K562 (cell line): ENCODE measurements at regions not wholly inside any gene's neighbourhood (a gene's known extent, or its start where the extent isn't known, plus 50 kb on each side); places are given as distances from the start of the nearest gene placed in this dataset.

Experiments used
- ESRRA ChIP-seq: fragments of 450-650 bp; IDR thresholded peaks from 2 replicates; pipeline ENCODE4 v1.6.1; 2014; ENCODE audit warnings: low read depth, mild to moderate bottlenecking, moderate library complexity, borderline replicate concordance
- FOSL1 ChIP-seq: fragments of 200-800 bp; sonication (Bioruptor generic); conservative IDR thresholded peaks from 2 replicates; pipeline ENCODE4 v1.6.1; 2016; ENCODE audit warnings: missing genetic modification characterization, missing compliant biosample characterization
- GABPB1 ChIP-seq: sonication (generic); formaldehyde crosslinking; IDR thresholded peaks from 2 replicates; pipeline ENCODE4 v1.8.0; 2022; ENCODE audit warnings: mild to moderate bottlenecking, missing genetic modification reagents
- HDAC1 ChIP-seq, 2 experiments: fragments of 450-650 bp; IDR thresholded peaks; 2 replicates each; pipeline ENCODE4 v1.6.1; 2016 to 2017; ENCODE audit warnings: inconsistent platforms in 1 of 2, mild to moderate bottlenecking in 1 of 2, moderate library complexity in 1 of 2
- PCBP1 ChIP-seq: fragments of 200-400 bp; formaldehyde crosslinking; IDR thresholded peaks from 2 replicates; pipeline ENCODE4 v1.6.1; 2018; ENCODE audit warnings: mild to moderate bottlenecking, low read depth, low read length; ENCODE audit not compliant: poor library complexity, severe bottlenecking
- PHF8 ChIP-seq: fragments of 200-600 bp; sonication (generic); IDR thresholded peaks from 2 replicates; pipeline ENCODE4 v1.6.1; 2012; ENCODE audit warnings: mixed run types, mild to moderate bottlenecking, inconsistent platforms, low read length, moderate library complexity, borderline replicate concordance
- RBFOX2 ChIP-seq: fragments of 200-400 bp; formaldehyde crosslinking; IDR thresholded peaks from 2 replicates; pipeline ENCODE4 v1.6.1; 2017; ENCODE audit warnings: low read depth, mild to moderate bottlenecking, low read length, moderate library complexity
- RFX5 ChIP-seq: IDR thresholded peaks from 2 replicates; pipeline ENCODE4 v1.6.1; 2011; ENCODE audit warnings: low read depth, mild to moderate bottlenecking, improper control_type of control experiment, low read length
- SIN3A ChIP-seq, 2 experiments: fragments of 150-350 bp in 1 of 2; IDR thresholded peaks; 2 replicates each; pipeline ENCODE4 v1.6.1; 2011 to 2016; ENCODE audit warnings: borderline replicate concordance in 2 of 2, low read depth in 2 of 2, low read length in 2 of 2, mild to moderate bottlenecking in 2 of 2, moderate library complexity in 2 of 2; ENCODE audit not compliant: control insufficient read depth in 1 of 2
- SMAD1 ChIP-seq: fragments of 150-350 bp; IDR thresholded peaks from 2 replicates; pipeline ENCODE4 v1.6.1; 2014; ENCODE audit warnings: low read length, low read depth; ENCODE audit not compliant: partially characterized antibody
- STAT5B ChIP-seq: fragments of 250-450 bp; sonication (Bioruptor Pico); IDR thresholded peaks from 2 replicates; pipeline ENCODE4 v1.8.0; 2021; ENCODE audit warnings: mild to moderate bottlenecking, inconsistent platforms
- ZBTB8A ChIP-seq: fragments of 450-650 bp; IDR thresholded peaks from 2 replicates; pipeline ENCODE4 v1.6.1; 2018; ENCODE audit warnings: mild to moderate bottlenecking, moderate library complexity; ENCODE audit not compliant: partially characterized antibody
- ZNF124 ChIP-seq: sonication (generic); formaldehyde crosslinking; IDR thresholded peaks from 2 replicates; pipeline ENCODE4 v1.8.1; 2022; ENCODE audit warnings: missing genetic modification reagents
- ZNF24 ChIP-seq: fragments of 450-650 bp; IDR thresholded peaks from 2 replicates; pipeline ENCODE4 v1.6.1; 2016
- ZNF274 ChIP-seq: IDR thresholded peaks from 2 replicates; pipeline ENCODE4 v1.6.1; 2011; ENCODE audit warnings: low read depth, mild to moderate bottlenecking, low read length, moderate library complexity, borderline replicate concordance
- TF ChIP-seq, protein P1 (sequence below): fragments of 250-450 bp; sonication (Bioruptor Pico); IDR thresholded peaks from 2 replicates; pipeline ENCODE4 v1.4.0; 2020; ENCODE audit warnings: mild to moderate bottlenecking, moderate library complexity
- TF ChIP-seq, protein P2 (sequence below): fragments of 250-450 bp; sonication (Bioruptor Pico); IDR thresholded peaks from 2 replicates; pipeline ENCODE4 v1.5.0; 2021
- TF ChIP-seq, protein P3 (sequence below): fragments of 450-650 bp; IDR thresholded peaks from 2 replicates; pipeline ENCODE4 v1.6.1; 2016

DNA sequence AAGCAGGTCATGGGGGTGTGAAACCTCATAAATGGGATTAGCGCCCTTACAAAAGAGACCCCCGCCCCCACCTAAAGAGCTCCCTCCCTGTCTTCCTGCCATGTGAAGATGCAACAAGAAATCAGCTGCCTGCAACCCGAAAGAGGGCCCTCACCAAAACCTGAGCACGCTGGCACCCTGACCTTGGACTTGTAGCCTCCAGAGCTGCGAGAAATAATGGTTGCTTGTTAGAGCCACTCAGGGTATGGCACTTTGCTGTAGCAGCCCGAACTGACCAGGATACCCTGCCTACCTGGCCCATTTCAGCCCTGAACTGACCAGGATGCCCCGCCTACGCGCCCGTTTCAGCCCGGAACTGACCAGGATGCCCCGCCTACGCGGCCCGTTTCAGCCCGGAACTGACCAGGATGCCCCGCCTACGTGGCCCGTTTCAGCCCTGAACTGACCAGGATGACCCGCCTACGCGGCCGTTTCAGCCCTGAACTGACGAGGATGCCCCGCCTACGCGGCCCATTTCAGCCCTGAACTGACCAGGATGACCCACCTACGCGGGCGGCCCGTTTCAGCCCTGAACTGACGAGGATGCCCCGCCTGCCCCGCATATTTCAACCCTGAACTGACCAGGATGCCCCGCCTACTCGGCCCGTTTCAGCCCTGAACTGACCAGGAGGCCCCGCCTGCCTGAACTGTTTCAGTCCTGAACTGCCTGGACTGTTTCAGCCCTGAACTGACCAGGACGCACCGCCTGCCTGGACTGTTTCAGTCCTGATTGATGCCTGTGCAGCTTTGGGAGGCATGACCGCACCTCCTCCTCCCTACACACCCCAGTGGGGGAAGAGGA is 120.0 kb downstream of the UQCRFS1 start (continued):
- no peak for TF ChIP-seq STAT5B
- TF ChIP-seq, protein P1, sequence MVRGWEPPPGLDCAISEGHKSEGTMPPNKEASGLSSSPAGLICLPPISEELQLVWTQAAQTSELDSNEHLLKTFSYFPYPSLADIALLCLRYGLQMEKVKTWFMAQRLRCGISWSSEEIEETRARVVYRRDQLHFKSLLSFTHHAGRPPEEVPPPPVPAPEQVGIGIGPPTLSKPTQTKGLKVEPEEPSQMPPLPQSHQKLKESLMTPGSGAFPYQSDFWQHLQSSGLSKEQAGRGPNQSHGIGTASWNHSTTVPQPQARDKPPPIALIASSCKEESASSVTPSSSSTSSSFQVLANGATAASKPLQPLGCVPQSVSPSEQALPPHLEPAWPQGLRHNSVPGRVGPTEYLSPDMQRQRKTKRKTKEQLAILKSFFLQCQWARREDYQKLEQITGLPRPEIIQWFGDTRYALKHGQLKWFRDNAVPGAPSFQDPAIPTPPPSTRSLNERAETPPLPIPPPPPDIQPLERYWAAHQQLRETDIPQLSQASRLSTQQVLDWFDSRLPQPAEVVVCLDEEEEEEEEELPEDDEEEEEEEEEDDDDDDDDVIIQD (CRISPR knock-in tag) = no peak
- no peak for TF ChIP-seq HDAC1 (IDR thresholded peaks at IDR 0.05)
- TF ChIP-seq, protein P2, sequence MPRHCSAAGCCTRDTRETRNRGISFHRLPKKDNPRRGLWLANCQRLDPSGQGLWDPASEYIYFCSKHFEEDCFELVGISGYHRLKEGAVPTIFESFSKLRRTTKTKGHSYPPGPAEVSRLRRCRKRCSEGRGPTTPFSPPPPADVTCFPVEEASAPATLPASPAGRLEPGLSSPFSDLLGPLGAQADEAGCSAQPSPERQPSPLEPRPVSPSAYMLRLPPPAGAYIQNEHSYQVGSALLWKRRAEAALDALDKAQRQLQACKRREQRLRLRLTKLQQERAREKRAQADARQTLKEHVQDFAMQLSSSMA (CRISPR knock-in tag) = 0 out of 2 replicates have a peak, but pooled peaks have one; percentile 22
- TF ChIP-seq ESRRA = peak; percentile 32; the same call in 1 of the 2 replicates
- TF ChIP-seq RFX5 = no peak
- no peak for TF ChIP-seq PCBP1
- TF ChIP-seq FOSL1 (tag) = no peak
- no peak for TF ChIP-seq SIN3A (IDR thresholded peaks at IDR 0.05; ENCODE audit: borderline replicate concordance in 2 of 2, control insufficient read depth in 1 of 2, low read depth in 2 of 2, low read length in 2 of 2)
- TF ChIP-seq ZNF274 = no peak
- no peak for TF ChIP-seq ZBTB8A
- no peak for TF ChIP-seq ZNF124 (CRISPR knock-in tag)
- TF ChIP-seq, protein P3, sequence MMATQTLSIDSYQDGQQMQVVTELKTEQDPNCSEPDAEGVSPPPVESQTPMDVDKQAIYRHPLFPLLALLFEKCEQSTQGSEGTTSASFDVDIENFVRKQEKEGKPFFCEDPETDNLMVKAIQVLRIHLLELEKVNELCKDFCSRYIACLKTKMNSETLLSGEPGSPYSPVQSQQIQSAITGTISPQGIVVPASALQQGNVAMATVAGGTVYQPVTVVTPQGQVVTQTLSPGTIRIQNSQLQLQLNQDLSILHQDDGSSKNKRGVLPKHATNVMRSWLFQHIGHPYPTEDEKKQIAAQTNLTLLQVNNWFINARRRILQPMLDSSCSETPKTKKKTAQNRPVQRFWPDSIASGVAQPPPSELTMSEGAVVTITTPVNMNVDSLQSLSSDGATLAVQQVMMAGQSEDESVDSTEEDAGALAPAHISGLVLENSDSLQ = peak; percentile 71
- no peak for TF ChIP-seq ZNF24
- peak; percentile 82 for TF ChIP-seq RBFOX2
- no peak for TF ChIP-seq GABPB1 (CRISPR knock-in tag)
- peak; percentile 58 for TF ChIP-seq PHF8
- no peak for TF ChIP-seq SMAD1
